Activated CD8-positive, alpha-beta memory T cell treated with anti-CD3 and anti-CD28 coated beads for 24 hours (primary cell): ENCODE measurements at regions not wholly inside any gene's neighbourhood (a gene's known extent, or its start where the extent isn't known, plus 50 kb on each side); places are given as distances from the start of the nearest gene placed in this dataset.
"Not testable (repeated sequence)": the region's sequence is repeated elsewhere in the genome, so short reads cannot be mapped to it uniquely, and the experiment has no call there.

Experiments used
- DNase-seq: peaks from one replicate; pipeline ENCODE4 v3.0.0-alpha.2; 2020

- DNase-seq, result no peak
Measured at GRCh38 chr9:113705928-113706519, 170.1 kb upstream of the ZNF618 start.

GRCh38 chr9:113707953-113708695, 168.0 kb upstream of the ZNF618 start:
- no peak for DNase-seq

DNA sequence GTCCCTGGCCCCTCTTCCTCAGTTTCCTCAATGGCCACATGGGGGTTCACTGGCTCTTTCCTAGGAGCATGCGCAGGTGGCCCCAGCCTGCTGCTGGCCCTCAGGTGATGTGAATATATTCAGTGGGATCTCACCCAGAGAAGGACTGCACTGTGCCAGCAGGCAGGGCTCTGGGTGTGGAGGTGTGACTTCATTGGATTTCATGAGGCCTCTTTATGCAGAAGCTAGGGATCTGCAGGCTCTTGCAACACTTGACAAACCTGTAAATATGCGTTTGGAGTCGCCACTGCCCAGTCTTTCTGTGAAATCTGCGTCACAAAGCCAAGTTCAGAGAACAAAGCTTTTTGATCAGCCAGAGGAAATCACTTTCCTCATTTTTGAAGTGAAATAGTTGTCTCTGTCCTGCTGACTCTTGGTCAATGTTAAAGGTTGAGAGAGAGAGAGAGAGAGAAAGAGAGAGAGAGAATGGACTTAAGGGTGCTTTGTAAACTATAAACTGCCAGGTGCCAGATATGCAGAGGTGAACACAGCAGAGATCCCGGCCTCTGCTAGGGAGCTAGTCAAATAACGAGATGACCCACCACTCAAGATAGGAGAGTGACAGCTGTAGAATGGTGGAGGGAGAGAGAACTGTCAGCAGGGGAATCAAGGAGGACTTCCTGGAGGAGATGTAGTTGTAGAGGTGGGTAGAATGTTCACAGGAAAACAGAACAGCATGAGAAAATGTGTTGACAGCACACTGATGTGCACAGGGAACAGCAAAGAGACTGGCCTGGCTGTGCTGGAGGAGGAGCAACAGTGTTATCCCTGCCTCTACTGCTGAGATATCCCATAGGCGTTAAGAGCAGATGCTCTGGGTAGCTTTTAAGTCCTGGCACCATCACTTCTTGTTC, 167.0 kb upstream of the ZNF618 start:
- DNase-seq, result no peak

DNA sequence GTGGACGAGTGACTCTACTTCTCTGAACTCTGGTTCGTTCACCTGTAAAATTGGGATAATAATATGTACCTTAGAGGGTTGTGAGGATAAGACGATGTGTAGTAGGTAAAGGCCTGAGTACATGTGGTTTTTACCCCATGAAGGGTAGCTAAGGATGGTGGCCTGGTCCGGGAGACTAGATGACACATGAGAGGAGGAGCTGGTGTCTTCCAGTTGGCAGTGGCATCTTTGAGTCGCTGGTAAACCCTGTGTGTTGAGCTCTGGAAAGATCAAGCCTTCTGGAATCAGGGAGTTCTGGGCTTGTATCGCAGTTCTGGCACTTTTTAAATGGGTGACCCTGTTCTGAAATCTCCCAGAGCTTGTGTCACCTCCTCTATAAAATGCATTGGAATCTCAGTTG, 166.4 kb upstream of the ZNF618 start:
- no peak for DNase-seq

- DNase-seq, result no peak
Measured at GRCh38 chr9:113711251-113711650, 164.9 kb upstream of the ZNF618 start.

DNA sequence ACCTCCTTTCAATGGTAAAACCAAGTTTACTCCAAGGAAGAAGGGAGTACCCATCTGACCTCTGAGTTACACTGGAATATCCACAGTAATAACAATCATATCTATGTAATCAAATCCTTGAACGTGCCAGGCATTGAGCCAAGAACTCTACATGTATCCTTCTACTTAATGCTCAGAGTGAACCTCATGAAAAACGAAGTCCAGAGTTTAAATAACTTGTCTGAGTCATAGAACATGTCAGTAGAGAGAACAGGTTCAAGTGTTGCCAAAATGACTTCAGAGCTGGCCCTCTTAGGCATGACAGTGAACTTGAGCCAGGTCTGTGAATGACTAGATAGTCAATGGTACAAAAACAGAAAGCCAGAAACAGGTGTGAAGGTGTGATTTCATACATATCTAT, 164.1 kb upstream of the ZNF618 start:
- no peak for DNase-seq

DNA sequence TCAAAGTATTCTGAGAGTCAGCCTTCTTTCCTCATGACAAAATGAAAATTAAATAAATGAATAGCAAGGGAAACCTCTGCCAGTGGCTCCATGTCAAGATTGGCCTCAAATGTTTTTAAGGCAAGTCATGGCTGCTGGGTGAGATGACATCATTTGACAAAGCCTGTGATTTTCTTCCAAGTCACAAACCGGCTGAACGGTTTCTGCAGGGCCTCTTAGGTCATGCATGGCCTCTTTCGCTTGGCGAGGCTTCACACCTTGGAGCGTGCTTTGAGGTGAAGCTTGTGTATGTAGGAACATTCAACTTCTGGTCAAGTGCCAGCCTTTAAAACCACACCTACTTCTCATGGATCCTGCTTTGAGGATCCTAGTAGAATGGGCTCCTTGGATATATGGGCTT, 161.0 kb upstream of the ZNF618 start:
- no peak for DNase-seq

DNA sequence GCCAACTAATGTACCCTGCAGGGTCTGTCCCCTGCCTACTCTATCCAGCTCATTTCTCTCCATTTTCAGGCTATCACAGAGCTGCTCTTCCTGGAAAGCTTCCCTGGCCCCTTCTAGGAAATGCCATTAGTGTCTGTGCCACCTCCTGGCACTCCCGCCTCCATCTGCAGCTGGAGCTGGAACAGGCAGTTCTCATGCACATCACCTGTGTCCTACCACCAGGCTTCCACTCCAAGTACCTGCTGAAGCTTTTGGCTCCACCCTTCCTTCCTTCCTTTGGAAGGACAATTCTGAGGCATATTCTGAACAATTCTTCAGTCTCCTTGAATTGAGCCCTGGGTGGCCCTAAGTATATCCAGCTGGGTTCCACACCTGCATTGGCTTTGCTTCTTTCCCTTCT, 156.2 kb upstream of the ZNF618 start:
- DNase-seq, result no peak

DNA sequence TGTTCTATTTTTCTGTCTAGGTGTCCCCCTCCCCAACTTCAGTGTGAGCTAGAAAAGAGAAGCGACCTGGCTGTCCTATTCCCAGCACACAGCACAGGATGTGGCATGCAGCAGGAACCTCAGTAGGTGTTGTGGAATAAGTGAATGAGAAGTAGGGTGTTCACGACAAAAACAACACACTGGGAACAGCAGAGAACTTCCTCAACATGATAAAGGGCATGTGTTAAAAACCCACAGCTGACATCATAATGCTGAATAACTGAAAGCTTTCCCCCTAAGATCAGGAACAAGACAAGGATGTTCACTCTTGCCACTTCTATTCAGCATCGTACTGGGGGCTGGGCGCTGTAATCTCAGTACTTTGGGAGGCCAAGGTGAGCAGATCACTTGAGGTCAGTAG, 155.6 kb upstream of the ZNF618 start:
- DNase-seq, result no peak

DNA sequence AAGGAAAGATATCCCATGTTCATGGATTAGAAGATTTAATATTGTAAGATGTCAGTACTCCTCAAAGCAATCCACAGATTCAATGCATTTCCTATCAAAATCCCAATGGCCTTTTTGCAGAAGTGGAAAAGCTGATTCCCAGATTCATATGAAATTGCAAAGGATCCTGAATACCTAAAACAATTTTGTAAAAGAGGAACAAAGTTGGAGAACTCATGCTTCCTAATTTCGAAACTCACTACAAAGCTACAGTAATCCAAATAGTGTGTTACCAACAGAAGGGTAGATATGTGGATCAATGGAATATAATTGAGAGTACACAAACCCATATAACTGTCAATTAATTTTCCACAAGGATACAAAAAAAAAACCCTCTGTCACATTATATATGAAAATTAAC, 154.3 kb upstream of the ZNF618 start:
- DNase-seq, result no peak

DNA sequence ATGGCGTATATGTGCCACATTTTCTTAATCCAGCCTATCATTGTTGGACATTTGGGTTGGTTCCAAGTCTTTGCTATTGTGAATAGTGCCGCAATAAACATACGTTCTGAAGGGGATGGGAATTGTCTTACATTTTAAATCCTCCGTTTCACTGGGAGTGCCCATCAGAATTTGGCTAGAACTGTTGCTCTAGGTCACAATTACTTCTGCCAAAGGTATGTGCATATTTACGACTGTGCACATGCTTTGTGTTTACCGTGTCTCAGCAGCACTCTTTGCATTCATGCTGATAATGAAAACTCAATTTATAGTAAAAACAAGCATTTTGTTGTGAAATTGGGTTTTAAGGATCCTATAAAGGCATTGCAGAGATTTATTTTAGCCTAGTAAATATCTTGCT, 151.9 kb upstream of the ZNF618 start:
- no peak for DNase-seq

- DNase-seq, result no peak
Measured at GRCh38 chr9:113728989-113729388, 147.1 kb upstream of the ZNF618 start.

- no peak for DNase-seq
Measured at GRCh38 chr9:113734826-113735225, 141.3 kb upstream of the ZNF618 start.

DNA sequence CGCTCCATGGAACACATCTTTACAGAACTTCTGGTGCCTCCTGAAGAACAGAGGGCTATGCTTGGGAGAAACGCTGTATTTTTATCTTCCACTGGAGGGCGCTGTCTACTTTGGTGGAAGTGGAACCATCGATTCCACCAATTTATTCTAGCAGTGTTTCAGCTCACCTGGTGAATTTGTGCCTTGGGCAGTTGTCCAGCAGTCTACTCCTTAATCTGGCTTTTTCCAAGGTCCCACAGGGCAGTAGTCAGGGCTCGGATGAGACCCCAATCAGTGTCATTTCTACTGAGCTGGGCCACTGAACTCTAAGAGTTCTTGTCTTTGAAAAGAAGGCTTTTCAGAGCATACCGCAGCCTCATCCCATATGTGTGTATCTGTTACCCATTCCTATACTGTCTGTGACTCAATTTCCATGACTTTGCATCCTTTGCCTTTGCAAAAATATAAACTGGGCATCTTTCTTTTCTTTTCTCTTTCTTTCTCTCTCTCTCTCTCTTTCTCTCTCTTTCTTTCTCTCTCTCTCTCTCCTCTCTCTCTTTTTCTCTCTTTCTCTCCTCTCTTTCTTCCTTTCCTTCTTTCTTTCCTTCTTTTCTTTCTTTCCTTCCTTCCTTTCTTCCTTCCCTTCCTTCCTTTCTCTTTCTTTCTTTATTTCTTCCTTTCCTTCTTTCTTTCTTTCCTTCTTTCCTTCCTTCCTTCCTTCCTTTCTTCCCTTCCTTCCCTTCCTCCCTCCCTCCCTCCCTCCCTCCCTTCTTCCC, 138.4 kb upstream of the ZNF618 start:
- no peak for DNase-seq

DNA sequence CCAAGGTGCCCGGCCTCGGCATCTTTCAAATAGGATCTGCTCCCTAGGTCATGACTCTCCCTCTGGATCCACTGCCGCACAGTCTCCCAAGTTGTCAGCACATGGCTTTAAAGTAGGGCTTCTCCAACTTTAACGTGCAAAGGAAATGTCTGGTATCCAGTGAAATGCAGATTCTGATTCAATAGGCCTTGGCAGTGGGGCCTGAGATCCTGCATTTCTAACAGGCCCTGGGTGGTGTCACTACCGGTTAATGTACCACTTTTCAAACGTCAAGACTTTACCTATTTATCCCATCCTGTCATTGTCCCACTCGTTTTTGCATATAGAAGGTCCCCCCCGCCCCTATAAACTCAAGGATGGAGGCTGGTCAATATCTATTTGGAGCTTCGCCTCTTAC, 137.6 kb upstream of the ZNF618 start:
- no peak for DNase-seq

GRCh38 chr9:113738893-113739604, 137.1 kb upstream of the ZNF618 start:
- DNase-seq, result no peak

GRCh38 chr9:113739605-113740507, 136.3 kb upstream of the ZNF618 start:
- not testable (repeated sequence) for DNase-seq

DNA sequence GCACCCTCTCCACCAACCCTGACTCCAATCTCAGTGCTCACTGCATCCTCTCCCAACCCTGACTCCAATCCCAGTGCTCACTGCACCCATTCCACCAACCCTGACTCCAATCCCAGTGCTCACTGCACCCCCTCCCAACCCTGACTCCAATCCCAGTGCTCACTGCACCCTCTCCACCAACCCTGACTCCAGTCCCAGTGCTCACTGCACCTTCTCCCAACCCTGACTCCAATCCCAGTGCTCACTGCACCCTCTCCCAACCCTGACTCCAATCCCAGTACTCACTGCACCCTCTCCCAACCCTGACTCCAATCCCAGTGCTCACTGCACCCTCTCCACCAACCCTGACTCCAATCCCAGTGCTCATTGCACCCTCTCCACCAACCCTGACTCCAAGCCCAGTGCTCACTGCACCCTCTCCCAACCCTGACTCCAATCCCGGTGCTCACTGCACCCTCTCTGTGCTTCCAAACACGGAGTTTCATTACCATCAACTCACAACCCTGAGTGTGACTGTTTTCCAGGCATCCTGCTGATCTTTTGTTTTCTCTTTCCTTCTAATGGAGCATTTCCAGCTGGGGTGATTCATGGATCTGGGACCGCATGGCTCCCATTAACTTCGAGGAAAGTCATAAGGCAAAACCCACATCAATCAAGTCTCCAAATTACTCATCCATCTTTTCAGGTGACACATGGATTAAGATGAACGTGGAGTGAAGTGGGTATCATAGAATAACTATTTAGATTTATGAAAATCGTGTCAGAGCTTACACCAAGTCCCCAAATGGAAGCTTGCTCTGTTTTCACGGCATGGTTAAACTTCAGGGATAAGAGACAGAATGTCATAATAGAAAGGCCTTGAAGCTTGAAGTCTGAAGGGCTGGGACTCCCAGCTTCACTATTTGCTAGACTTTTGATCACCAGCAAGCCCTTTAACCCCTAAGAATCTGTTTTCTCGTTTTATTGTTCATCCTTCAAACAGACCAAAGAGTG, 135.3 kb upstream of the ZNF618 start:
- DNase-seq, result not testable (repeated sequence)

- DNase-seq, result no peak
Measured at GRCh38 chr9:113741886-113742854, 133.9 kb upstream of the ZNF618 start.
